OCI-LY1 (cell line): ENCODE measurements at regions not wholly inside any gene's neighbourhood (a gene's known extent, or its start where the extent isn't known, plus 50 kb on each side); places are given as distances from the start of the nearest gene placed in this dataset.

Source experiments
- EZH2 ChIP-seq: fragments of 200-600 bp; sonication (generic), shearing (Covaris generic); IDR thresholded peaks from 2 replicates; pipeline ENCODE4 v1.8.0; 2017; ENCODE audit warnings: borderline replicate concordance, mixed run types, mild to moderate bottlenecking, antibody characterized with exemption, low read length, moderate library complexity, mixed read lengths
- TF ChIP-seq, protein P1 (sequence below): fragments of 200-600 bp; sonication (generic), shearing (Covaris generic); IDR thresholded peaks from 2 replicates; pipeline ENCODE4 v1.5.1; 2017; ENCODE audit warnings: mild to moderate bottlenecking, antibody characterized with exemption, low read length, moderate library complexity, mixed read lengths

DNA sequence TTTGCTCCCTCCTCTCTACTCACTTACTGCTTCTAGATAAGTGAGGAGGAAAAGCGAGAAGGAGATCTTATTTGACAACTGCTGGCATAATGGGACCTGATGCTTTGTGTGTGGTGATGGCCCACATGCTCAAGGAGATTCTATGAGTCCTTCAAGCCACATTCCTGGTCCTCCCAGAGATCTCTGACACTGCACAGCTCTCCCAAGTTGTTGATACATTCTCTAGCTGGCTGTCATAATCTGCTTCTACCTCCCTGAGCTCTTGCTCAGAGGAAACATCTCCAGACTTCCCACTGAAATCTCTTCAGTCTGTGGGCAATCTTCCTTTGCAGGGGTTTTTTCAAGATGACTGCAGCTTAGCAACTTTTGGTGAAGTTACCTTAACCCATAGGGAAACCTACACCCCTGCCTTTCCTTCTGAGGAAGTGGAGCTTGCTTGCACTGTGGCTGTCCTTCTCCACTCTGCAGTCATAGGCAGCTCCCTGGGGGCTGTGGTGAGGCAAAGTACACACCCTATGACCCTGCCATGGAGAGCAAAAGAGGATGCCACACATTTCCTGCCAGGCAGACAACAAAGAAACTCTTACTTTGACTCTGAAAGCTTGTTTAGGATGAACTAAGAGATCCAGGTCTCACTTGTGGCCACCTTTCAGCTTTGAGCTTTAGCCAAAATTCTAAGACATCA, 163.8 kb downstream of the TMEM38B start:
- TF ChIP-seq, protein P1, sequence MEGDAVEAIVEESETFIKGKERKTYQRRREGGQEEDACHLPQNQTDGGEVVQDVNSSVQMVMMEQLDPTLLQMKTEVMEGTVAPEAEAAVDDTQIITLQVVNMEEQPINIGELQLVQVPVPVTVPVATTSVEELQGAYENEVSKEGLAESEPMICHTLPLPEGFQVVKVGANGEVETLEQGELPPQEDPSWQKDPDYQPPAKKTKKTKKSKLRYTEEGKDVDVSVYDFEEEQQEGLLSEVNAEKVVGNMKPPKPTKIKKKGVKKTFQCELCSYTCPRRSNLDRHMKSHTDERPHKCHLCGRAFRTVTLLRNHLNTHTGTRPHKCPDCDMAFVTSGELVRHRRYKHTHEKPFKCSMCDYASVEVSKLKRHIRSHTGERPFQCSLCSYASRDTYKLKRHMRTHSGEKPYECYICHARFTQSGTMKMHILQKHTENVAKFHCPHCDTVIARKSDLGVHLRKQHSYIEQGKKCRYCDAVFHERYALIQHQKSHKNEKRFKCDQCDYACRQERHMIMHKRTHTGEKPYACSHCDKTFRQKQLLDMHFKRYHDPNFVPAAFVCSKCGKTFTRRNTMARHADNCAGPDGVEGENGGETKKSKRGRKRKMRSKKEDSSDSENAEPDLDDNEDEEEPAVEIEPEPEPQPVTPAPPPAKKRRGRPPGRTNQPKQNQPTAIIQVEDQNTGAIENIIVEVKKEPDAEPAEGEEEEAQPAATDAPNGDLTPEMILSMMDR: no peak
- TF ChIP-seq EZH2: no peak
